T-helper 2 cell treated with Interferon-gamma antibody and Interleukin-4, amounts not matched to agents 5 μg/mL and 100 μg/mL, for 36 hours (primary cell): ENCODE measurements at regions not wholly inside any gene's neighbourhood (a gene's known extent, or its start where the extent isn't known, plus 50 kb on each side); places are given as distances from the start of the nearest gene placed in this dataset.

ENCODE experiments used
- DNase-seq: peaks from one replicate; pipeline ENCODE4 v3.0.0; 2021; ENCODE audit warnings: low spot score
- H3K27ac Mint-ChIP-seq: one replicate; pipeline ENCODE4 v1.8.0; 2021; ENCODE audit warnings: mild to moderate bottlenecking, mixed read lengths
- H3K27me3 Mint-ChIP-seq: one replicate; pipeline ENCODE4 v1.8.0; 2021; ENCODE audit warnings: low read depth, mixed read lengths
- H3K36me3 Mint-ChIP-seq: one replicate; pipeline ENCODE4 v1.8.0; 2021; ENCODE audit warnings: low read depth, mixed read lengths
- H3K4me1 Mint-ChIP-seq: one replicate; pipeline ENCODE4 v1.8.0; 2021; ENCODE audit warnings: low read depth, mixed read lengths
- H3K4me3 Mint-ChIP-seq: one replicate; pipeline ENCODE4 v1.8.0; 2022; ENCODE audit warnings: mild to moderate bottlenecking, moderate library complexity, mixed read lengths
- H3K9me3 Mint-ChIP-seq: one replicate; pipeline ENCODE4 v1.8.0; 2021; ENCODE audit warnings: mixed read lengths

DNA sequence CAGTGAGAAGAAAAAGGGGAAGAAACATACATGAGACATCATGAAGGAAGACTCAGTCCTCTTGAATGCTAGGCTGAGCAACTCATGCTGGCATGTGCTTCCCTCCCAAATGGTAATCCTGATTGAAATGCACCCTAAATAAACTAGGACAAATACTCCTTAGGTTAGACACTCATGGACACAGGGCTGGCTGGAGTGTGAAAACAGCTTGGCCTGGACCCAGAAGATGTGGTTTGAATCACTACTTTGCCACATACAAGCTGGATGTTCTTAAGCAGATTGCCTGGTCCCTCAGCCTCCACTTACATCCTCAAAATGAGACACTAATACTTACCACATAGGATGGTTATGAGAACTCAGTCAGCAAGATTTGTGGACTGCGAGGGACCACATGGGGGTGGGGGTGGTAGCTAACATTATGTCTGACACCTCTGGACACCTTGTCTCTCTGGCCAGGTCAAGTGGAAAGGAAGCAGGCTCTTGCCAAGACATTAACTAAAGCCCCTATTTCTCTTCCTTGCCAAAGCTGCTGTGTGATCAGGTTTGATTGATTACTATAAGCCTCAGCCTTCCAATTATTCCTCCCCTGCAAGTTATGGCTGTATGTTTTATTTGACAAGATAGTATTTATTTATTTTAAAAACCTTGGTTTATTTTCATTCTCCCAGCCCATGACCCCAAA, 138.9 kb upstream of the SLC7A14 start:
- H3K27me3 Mint-ChIP-seq: peaks cover 12% of the 10 kb centered on the region
- no peak for DNase-seq
- no peak overlapping the region for H3K4me3 Mint-ChIP-seq
- H3K9me3 Mint-ChIP-seq: no peaks in the 10 kb centered on the region
- H3K4me1 Mint-ChIP-seq: no peaks in the 10 kb centered on the region
- H3K36me3 Mint-ChIP-seq: no peaks in the 10 kb centered on the region
- H3K27ac Mint-ChIP-seq: no peak overlapping the region

DNA sequence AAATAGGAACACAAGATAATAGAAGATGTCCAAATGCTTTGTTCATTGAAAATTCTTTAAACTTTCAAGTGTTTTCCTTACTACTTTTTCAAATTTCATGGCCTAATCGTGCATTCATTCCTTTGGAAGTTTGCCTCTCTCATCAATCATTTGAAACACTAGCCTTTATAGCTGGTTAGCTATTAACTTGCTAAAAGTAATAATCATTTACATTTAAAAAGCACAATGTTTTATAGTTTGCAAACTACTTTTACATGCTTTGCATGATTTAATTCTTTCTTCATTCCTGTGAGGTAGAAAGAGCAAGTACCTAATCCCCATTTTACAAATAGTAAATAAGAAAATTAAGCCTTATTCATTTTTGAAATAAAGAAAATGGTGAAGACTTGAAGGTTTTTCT, 137.4 kb upstream of the SLC7A14 start:
- no peak overlapping the region for H3K4me3 Mint-ChIP-seq
- DNase-seq: no peak
- H3K36me3 Mint-ChIP-seq: no peaks in the 10 kb centered on the region
- H3K27ac Mint-ChIP-seq: no peak overlapping the region
- no peaks in the 10 kb centered on the region for H3K4me1 Mint-ChIP-seq
- peaks cover 11% of the 10 kb centered on the region for H3K9me3 Mint-ChIP-seq
- peaks cover 15% of the 10 kb centered on the region for H3K27me3 Mint-ChIP-seq

DNA sequence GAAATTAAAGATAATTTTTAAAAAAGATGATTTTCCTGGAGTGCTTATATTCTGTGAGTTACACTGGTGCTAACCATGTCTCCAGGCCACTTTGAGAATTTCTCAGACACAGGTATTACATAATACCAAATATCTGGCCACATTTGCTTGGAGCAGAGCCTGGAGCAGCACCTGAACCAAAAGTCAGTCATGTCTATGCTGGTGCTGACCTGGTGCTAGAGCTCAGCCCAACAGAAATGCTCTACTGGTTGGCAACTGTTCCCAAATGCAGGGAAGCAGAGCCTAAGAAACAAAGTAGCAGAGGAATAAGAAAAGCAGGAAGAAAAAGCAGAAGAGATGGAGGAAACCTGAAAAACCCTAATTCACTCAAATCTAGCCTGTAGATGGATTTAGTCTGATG, 135.7 kb upstream of the SLC7A14 start:
- Mint-ChIP-seq H3K36me3 (no peaks in the 10 kb centered on the region), H3K27me3 (peaks cover 15% of the 10 kb centered on the region), H3K4me1 (no peaks in the 10 kb centered on the region), H3K9me3 (peaks cover 11% of the 10 kb centered on the region), H3K27ac (no peak overlapping the region), H3K4me3 (no peak overlapping the region)
- DNase-seq: no peak

DNA sequence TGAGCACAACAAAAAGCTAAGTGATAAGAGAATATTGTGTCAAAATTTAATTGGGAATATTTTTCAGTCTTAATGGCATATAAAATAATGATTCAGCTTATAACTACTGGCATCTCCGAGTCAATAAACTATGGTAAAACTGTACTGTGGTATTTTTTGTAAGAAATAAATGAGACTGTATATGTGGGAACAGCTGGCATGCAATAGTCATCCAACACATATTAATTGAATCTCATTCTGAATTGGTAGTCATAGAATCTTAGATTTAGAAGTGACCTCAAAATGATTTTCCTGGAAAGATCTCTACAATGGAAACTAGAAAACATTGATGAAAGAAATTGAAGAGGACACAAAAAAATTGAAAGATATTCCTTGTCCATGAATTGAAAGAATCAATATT, 133.4 kb upstream of the SLC7A14 start:
- no peak overlapping the region for H3K4me3 Mint-ChIP-seq
- peaks cover 11% of the 10 kb centered on the region for H3K9me3 Mint-ChIP-seq
- no peak overlapping the region for H3K27ac Mint-ChIP-seq
- H3K4me1 Mint-ChIP-seq: no peaks in the 10 kb centered on the region
- H3K27me3 Mint-ChIP-seq: peaks cover 15% of the 10 kb centered on the region
- no peak for DNase-seq
- H3K36me3 Mint-ChIP-seq: no peaks in the 10 kb centered on the region

DNA sequence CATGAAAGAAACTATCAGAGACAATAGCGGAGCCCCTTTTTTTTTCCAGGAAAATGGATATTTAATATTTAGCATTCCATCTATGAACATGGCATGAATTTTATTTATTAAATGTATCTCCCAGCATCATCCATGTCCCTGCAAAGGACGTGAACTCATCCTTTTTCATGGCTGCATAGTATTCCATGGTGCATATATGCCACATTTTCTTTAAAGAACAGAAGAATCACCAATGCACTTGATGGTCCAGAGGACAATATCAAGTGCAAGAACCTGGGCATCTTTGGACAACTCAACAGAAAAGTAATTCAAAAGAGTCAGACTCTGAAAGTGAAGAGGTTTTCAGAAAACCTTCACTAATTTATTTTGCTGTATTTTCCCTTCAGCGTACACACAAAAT, 133.0 kb upstream of the SLC7A14 start:
- no peak overlapping the region for H3K27ac Mint-ChIP-seq
- DNase-seq: no peak
- peaks cover 11% of the 10 kb centered on the region for H3K9me3 Mint-ChIP-seq
- H3K36me3 Mint-ChIP-seq: no peaks in the 10 kb centered on the region
- peaks cover 15% of the 10 kb centered on the region for H3K27me3 Mint-ChIP-seq
- no peaks in the 10 kb centered on the region for H3K4me1 Mint-ChIP-seq
- H3K4me3 Mint-ChIP-seq: no peak overlapping the region

DNA sequence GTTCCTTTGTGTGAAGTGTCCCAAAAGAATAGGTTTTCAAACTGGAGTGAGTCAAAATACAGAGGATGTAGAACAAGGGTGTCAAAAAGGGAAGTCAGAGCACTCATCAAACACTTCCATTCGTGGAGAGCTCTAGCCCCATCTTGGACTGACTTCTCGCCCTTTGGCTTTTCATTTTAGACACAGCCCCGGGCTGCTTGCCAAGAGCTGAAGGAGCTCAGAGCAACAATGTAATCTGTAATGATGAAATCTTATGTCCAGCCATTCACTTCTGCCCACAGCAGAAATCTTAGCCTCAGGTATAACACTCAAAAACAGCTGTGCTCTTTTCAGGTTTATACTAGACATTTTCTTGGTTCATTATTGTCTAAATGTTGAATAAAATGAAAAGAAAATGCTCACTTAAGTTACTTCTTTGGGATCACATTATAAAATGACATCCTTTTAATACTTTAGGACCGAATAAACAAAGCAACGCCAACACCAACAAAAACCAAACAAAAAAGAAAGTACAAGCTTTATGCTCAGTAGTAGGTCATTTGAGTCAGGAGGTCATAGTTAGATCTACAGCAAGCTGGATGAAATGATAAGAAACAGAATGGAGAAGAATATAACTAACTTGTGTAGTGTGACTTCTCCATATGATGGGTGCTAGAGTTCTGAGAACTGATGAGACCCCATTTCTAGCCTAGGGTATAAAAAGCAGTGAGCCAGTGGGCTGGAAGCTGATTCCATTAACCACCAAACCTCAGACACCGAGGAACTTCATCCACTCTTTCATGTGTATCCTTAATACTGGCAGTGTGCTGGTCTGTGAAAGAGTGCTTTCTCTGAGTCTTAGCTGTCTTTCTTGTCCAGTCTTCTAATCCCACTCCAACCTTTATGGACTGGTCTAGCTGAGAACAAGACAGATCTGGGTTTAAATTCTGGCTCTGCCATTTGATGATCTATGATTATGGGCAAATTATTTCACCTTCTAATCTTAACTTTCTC, 131.8 kb upstream of the SLC7A14 start:
- no peak for DNase-seq
- Mint-ChIP-seq H3K36me3 (no peaks in the 10 kb centered on the region), H3K9me3 (peaks cover 11% of the 10 kb centered on the region), H3K27me3 (peaks cover 15% of the 10 kb centered on the region), H3K27ac (no peak overlapping the region), H3K4me3 (no peak overlapping the region), H3K4me1 (no peaks in the 10 kb centered on the region)

DNA sequence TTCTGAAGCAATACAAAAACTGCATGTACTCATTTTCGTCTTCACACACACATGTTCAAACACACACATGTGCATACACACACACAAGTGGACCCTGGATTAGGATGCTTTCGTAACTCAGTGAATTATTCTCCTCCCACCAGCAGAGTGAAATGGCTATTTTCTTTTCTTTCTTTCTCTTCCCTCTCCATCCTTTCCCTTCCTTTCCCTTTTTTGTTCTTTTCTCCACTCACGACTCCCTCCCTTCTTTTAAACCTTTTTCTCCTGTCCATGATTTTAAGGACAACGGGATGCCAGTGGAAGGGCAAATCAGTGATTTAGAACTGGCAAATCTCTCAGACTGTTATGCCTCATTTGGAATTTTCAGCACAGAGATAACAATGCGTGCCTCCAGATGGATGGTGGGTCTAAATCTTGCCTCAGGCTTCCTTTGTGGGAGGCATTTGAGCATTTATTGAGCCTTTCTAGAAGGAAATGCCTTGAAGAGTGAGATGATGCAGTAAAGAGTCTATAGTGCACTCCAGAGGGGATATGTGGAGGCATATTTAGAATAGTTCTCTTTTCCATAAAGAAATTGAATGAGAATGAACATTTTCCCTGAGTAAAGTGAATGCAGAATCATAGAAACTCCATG, 130.4 kb upstream of the SLC7A14 start:
- Mint-ChIP-seq H3K9me3 (peaks cover 11% of the 10 kb centered on the region), H3K36me3 (no peaks in the 10 kb centered on the region), H3K27me3 (peaks cover 10% of the 10 kb centered on the region), H3K27ac (no peak overlapping the region), H3K4me3 (no peak overlapping the region), H3K4me1 (no peaks in the 10 kb centered on the region)
- no peak for DNase-seq

DNA sequence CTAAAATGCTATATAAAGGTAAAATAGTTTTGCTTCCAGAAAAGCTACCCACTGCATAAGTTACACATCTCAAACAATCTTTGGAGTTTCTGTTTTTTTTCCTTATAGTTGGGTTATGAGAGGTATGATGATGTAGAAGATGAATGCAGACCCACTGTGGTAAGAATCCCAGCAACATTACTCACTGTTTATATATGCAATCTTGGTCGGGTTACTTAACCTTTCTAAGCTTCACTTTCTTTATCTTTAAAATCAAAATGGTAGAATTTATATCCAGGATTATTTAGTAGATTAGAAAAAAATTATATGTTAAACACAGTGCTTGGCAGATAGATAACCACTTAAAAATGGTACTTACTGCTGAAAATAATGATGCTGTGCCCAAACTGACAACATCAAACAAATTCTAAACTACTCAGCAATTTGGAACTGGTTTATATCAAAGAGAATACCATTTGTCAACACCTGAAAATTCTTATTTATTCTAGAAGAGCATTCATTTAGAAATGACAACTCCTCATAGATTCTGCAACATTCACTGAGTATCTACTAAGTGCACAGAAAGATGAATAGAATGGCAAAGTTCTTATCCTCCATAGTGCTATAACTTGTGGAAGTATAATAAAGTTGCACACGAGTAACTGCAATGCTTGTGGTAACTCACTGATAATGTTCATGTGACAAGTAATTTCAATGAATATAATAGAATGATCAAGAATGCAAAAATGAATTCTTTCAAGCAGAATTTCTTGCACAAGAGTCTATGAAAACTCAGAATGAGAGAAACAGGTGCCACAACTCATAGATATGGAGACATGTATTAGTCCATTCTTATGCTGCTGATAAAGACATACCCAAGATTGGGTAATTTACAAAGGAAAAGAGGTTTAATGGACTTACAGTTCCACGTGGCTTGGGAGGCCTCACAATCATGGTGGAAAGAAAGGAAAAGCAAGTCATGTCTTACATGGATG, 129.0 kb upstream of the SLC7A14 start:
- Mint-ChIP-seq H3K4me1 (no peaks in the 10 kb centered on the region), H3K27ac (no peak overlapping the region), H3K4me3 (no peak overlapping the region), H3K9me3 (peaks cover 24% of the 10 kb centered on the region), H3K27me3 (peaks cover 4% of the 10 kb centered on the region), H3K36me3 (no peaks in the 10 kb centered on the region)
- DNase-seq: no peak

DNA sequence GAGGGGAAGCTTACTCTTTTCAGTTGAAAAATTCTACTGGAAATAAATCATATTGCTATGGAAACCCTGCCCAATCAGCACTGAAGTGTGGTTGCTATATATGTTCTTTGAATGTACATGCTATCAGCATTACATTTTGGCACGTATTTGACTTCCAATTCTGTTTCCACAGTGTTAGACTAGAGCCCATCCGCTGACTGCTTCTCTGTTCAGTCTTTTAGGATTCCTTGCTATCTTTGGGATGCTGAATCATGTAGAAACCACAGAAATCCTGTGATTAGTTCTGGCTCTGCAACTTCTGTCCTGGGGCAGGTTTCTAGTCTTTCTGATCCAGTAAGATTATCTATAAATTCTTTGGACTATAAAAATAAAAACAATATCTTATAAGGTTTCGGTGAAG, 128.2 kb upstream of the SLC7A14 start:
- Mint-ChIP-seq H3K36me3 (no peaks in the 10 kb centered on the region), H3K9me3 (peaks cover 28% of the 10 kb centered on the region), H3K4me3 (no peak overlapping the region), H3K4me1 (no peaks in the 10 kb centered on the region), H3K27me3 (no peaks in the 10 kb centered on the region), H3K27ac (no peak overlapping the region)
- no peak for DNase-seq

DNA sequence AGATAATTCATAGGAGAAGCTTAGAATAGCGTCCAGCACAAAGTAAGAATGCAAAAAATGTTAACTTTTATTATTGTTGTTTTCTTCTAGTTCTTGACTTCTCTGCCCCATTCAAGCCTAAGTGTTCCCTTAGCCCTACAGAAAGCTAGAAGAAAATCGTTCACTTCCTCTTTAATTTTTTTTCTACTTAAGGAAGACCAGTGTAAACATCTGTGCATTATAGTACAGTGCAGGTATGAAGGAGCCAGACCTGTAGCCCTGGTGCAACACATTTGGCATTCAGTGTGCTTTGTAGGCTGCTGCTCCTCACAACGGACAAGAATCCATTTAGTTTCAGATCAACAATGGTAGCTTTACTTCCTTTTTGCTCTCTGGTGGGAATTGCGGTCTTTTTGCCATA, 127.8 kb upstream of the SLC7A14 start:
- no peak overlapping the region for H3K27ac Mint-ChIP-seq
- H3K27me3 Mint-ChIP-seq: no peaks in the 10 kb centered on the region
- DNase-seq: no peak
- peaks cover 25% of the 10 kb centered on the region for H3K9me3 Mint-ChIP-seq
- no peaks in the 10 kb centered on the region for H3K36me3 Mint-ChIP-seq
- H3K4me3 Mint-ChIP-seq: no peak overlapping the region
- H3K4me1 Mint-ChIP-seq: no peaks in the 10 kb centered on the region

DNA sequence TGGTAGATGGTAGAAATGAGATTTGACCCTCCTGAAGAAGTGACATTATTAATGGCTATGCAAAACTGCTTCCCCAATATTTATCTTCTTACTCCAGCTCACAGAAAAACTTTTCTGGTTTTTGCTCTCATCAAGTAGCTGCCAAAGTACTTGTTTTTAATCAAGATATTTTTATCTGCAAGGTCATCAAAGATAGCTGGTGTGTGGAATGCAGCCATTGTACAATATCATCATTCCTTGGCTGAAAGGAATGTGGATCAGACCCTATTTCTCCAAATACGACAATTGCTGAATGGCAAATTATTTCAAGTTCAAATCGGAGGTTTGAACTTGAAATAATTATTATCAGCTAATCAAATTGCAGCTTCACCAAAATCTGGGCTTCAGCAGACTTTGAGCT, 126.9 kb upstream of the SLC7A14 start:
- no peak for DNase-seq
- no peaks in the 10 kb centered on the region for H3K36me3 Mint-ChIP-seq
- H3K4me1 Mint-ChIP-seq: no peaks in the 10 kb centered on the region
- H3K27me3 Mint-ChIP-seq: peaks cover 2% of the 10 kb centered on the region
- H3K9me3 Mint-ChIP-seq: peaks cover 22% of the 10 kb centered on the region
- no peak overlapping the region for H3K4me3 Mint-ChIP-seq
- no peak overlapping the region for H3K27ac Mint-ChIP-seq

DNA sequence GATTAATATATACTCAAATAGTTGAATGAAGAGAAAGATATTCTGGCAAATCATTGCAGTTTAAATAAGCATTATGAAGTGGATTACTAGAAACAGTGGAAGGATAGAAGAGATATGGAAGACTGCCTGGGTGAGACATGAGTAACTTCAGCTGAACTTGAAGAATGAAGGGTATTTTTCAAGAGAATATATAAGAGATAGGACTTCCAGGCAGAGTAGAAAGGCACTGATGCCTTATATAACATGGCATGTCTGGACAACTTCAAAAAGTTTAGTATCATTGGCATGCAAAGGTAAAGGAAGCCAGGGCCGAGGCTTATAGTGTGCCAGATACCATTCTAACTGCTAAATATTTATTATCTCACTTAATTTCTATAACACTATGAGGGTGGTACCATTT, 126.5 kb upstream of the SLC7A14 start:
- no peak overlapping the region for H3K4me3 Mint-ChIP-seq
- peaks cover 22% of the 10 kb centered on the region for H3K9me3 Mint-ChIP-seq
- peaks cover 2% of the 10 kb centered on the region for H3K27me3 Mint-ChIP-seq
- H3K4me1 Mint-ChIP-seq: no peaks in the 10 kb centered on the region
- H3K27ac Mint-ChIP-seq: no peak overlapping the region
- H3K36me3 Mint-ChIP-seq: no peaks in the 10 kb centered on the region
- DNase-seq: no peak

DNA sequence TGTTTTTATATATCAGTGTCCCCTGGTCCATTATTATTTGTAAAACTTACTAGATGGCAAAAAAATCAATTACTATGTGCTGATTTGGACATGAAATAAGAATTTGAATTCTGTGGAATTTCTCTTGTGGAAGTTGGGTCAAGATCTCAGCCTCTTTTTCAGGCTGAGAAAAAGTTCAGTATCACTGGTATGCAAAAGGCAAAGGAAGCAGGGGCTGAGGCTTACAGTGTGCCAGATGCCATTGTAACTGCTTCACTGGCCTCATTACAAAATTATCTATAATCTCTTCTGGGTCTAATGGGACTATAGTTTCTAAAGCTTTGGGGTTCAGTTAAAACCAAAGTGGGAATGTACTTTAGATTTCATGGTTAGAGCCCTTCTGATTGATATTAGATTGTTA, 125.9 kb upstream of the SLC7A14 start:
- no peaks in the 10 kb centered on the region for H3K36me3 Mint-ChIP-seq
- no peak overlapping the region for H3K27ac Mint-ChIP-seq
- no peaks in the 10 kb centered on the region for H3K4me1 Mint-ChIP-seq
- H3K4me3 Mint-ChIP-seq: no peak overlapping the region
- H3K27me3 Mint-ChIP-seq: peaks cover 2% of the 10 kb centered on the region
- no peak for DNase-seq
- peaks cover 22% of the 10 kb centered on the region for H3K9me3 Mint-ChIP-seq
